ENCODE measurements at regions not wholly inside any gene's neighbourhood (a gene's known extent, or its start where the extent isn't known, plus 50 kb on each side); places are given as distances from the start of the nearest gene placed in this dataset.

GRCh38 chr11:79857377-79858214 lies 416.8 kb upstream of the TENM4 start:
- TF ChIP-seq YY1 (IDR thresholded peaks at IDR 0.05; ENCODE audit: insufficient read depth, insufficient read length), result no peak
- TF ChIP-seq ZNF274 (IDR thresholded peaks at IDR 0.05; ENCODE audit: low read depth, low read length), result no peak
- no peak for TF ChIP-seq SUZ12 (IDR thresholded peaks at IDR 0.05; ENCODE audit: extremely low read depth, insufficient read depth, insufficient read length)
